CD14-positive monocyte (primary cell): ENCODE measurements at regions not wholly inside any gene's neighbourhood (a gene's known extent, or its start where the extent isn't known, plus 50 kb on each side); places are given as distances from the start of the nearest gene placed in this dataset.

Experiments
- DNase-seq, 3 donors: peaks; one replicate each; pipeline ENCODE4 v3.0.0-alpha.2; 2011 to 2022
- H2AFZ ChIP-seq: 2 replicates; pipeline ENCODE4 v1.6.0; 2012; ENCODE audit warnings: mild to moderate bottlenecking, low read depth, low read length, inconsistent platforms; ENCODE audit not compliant: insufficient read depth, poor library complexity, severe bottlenecking
- H3K27ac ChIP-seq, 2 donors: 1 replicate in 1 of 2; 2 replicates in 1 of 2; pipeline ENCODE4 v1.5.1; 2012 to 2013; ENCODE audit warnings: low read length in 2 of 2, control low read depth in 1 of 2, inconsistent platforms in 1 of 2, low read depth in 1 of 2, mild to moderate bottlenecking in 1 of 2
- H3K27me3 ChIP-seq, 2 donors: one replicate each; pipeline versions ENCODE4 v1.6.0 to v1.6.1; 2011 to 2013; ENCODE audit warnings: low read length in 2 of 2; ENCODE audit not compliant: control insufficient read depth in 2 of 2, insufficient read depth in 2 of 2
- H3K36me3 ChIP-seq, 2 donors: replicated peaks in 1 of 2; 1 replicate in 1 of 2; 2 replicates in 1 of 2; pipeline versions ENCODE4 v1.5.1 to v1.6.1; 2012 to 2013; ENCODE audit warnings: low read length in 2 of 2, control low read depth in 1 of 2, inconsistent platforms in 1 of 2, mild to moderate bottlenecking in 1 of 2; ENCODE audit not compliant: insufficient read depth in 2 of 2, control insufficient read depth in 1 of 2
- H3K4me1 ChIP-seq, 2 donors: 1 replicate in 1 of 2; 2 replicates in 1 of 2; pipeline versions ENCODE4 v1.5.1 to v1.6.1; 2012 to 2013; ENCODE audit warnings: low read length in 2 of 2, control low read depth in 1 of 2, inconsistent platforms in 1 of 2, mild to moderate bottlenecking in 1 of 2, moderate library complexity in 1 of 2; ENCODE audit not compliant: insufficient read depth in 2 of 2, control insufficient read depth in 1 of 2
- H3K4me2 ChIP-seq: replicated peaks from 2 replicates; pipeline ENCODE3; 2012; ENCODE audit warnings: low read length, moderate library complexity, mild to moderate bottlenecking; ENCODE audit not compliant: poor library complexity, severe bottlenecking; ENCODE audit errors: extremely low read depth
- H3K4me3 ChIP-seq, 3 experiments: fragments of 200-600 bp in 1 of 3; sonication (generic) in 1 of 3; replicated peaks in 1 of 3; 1 replicate in 2 of 3; 2 replicates in 1 of 3; pipeline ENCODE4 v1.5.1; 2011 to 2013; ENCODE audit warnings: low read length in 3 of 3, mild to moderate bottlenecking in 3 of 3, control low read depth in 2 of 3, low read depth in 2 of 3, inconsistent platforms in 1 of 3, moderate library complexity in 1 of 3
- H3K79me2 ChIP-seq: 2 replicates; pipeline ENCODE4 v1.6.0; 2012; ENCODE audit warnings: mild to moderate bottlenecking, control low read depth, inconsistent platforms, low read length, moderate library complexity; ENCODE audit not compliant: insufficient read depth
- H3K9ac ChIP-seq: 2 replicates; pipeline ENCODE4 v1.6.0; 2017; ENCODE audit warnings: low read length, mild to moderate bottlenecking; ENCODE audit not compliant: insufficient read depth, poor library complexity, severe bottlenecking
- H3K9me3 ChIP-seq, 2 donors: replicated peaks in 1 of 2; 1 replicate in 1 of 2; 2 replicates in 1 of 2; pipeline versions ENCODE4 v1.5.1 to v1.6.1; 2012 to 2013; ENCODE audit warnings: low read length in 2 of 2, control low read depth in 1 of 2; ENCODE audit not compliant: control insufficient read depth in 1 of 2, insufficient read depth in 1 of 2
- H4K20me1 ChIP-seq: 2 replicates; pipeline ENCODE4 v1.6.0; 2012; ENCODE audit warnings: mild to moderate bottlenecking, low read length, control low read depth, moderate library complexity; ENCODE audit not compliant: insufficient read depth
- H3K27ac Mint-ChIP-seq, 7 donors: one replicate each; pipeline ENCODE4 v1.8.0; 2020; ENCODE audit warnings: mild to moderate bottlenecking in 7 of 7, mixed read lengths in 7 of 7, moderate library complexity in 6 of 7, inconsistent platforms in 2 of 7
- H3K27me3 Mint-ChIP-seq, 3 donors: one replicate each; pipeline ENCODE4 v1.8.0; 2021 to 2022; ENCODE audit warnings: low read depth in 3 of 3, mild to moderate bottlenecking in 3 of 3, mixed read lengths in 3 of 3, moderate library complexity in 3 of 3, inconsistent platforms in 1 of 3
- H3K36me3 Mint-ChIP-seq, 2 donors: one replicate each; pipeline ENCODE4 v1.8.0; 2020; ENCODE audit warnings: mixed read lengths in 2 of 2, inconsistent platforms in 1 of 2, mild to moderate bottlenecking in 1 of 2
- H3K4me1 Mint-ChIP-seq: one replicate; pipeline ENCODE4 v1.8.0; 2020; ENCODE audit warnings: mild to moderate bottlenecking, mixed read lengths
- H3K4me3 Mint-ChIP-seq, 2 donors: one replicate each; pipeline ENCODE4 v1.8.0; 2020; ENCODE audit warnings: mild to moderate bottlenecking in 2 of 2, mixed read lengths in 2 of 2, moderate library complexity in 1 of 2
- H3K9me3 Mint-ChIP-seq, 7 donors: one replicate each; pipeline ENCODE4 v1.8.0; 2020 to 2022; ENCODE audit warnings: mixed read lengths in 7 of 7, mild to moderate bottlenecking in 6 of 7, moderate library complexity in 6 of 7, inconsistent platforms in 2 of 7
- WGBS: methylation state at CpG from one replicate; pipeline ENCODE4 v1.1.5; 2013; ENCODE audit warnings: missing lambda C conversion rate; ENCODE audit not compliant: insufficient coverage; 5-methylcytosine and 5-hydroxymethylcytosine counted together
- intact Hi-C, 2 donors: fragments of 100-400 bp; cut with micrococcal nuclease; formaldehyde crosslinking; loops; one replicate each; pipeline versions ENCODE4 v1.15.0 to v1.15.1; 2023
- TF ChIP-seq, protein P1 (sequence below): fragments of 200-600 bp; IDR thresholded peaks from one replicate; pipeline ENCODE4 v1.8.0; 2022; ENCODE audit warnings: antibody characterized with exemption, mild to moderate bottlenecking

DNA sequence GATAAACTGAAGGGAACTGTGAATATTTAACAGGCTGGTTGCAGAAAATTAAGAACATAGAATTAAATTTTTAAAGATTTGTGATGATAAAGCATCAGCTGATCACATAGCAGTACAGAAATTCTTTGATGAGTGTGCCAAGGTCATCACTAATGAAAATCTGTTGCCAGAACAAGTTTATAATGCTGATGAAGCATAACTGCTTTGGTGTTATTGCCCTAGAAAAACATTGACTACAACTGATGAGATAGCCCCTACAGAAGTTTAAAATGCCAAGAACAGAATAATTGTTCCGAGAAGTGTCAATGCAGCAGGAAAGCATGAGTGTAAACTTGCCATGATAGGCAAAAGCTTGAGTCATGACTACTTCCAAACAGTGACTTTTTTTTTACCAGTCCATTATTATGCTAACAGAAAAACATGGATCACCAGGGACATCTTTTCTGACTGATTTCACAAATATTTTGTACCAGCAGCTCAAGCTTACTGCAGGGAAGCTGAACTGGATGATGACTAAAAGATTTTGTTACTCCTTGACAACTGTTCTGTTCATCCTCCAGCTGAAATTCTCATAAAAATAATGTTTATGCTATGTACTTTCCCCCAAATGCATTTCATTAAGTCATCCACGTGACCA lies 1136.6 kb downstream of the FAT4 start:
- H3K4me2 ChIP-seq = no peak overlapping the region
- H3K36me3 ChIP-seq = no peaks in the 10 kb centered on the region
- Mint-ChIP-seq H3K4me3 (no peak overlapping the region), H3K9me3 (peaks cover 0 to 4% (median 0%) of the 10 kb centered on the region in 7 donors), H3K4me1 (no peaks in the 10 kb centered on the region), H3K27ac (no peak overlapping the region), H3K36me3 (no peaks in the 10 kb centered on the region), H3K27me3 (peaks cover 0 to 2% (median 0%) of the 10 kb centered on the region in 3 donors)
- H2AFZ ChIP-seq = no peak overlapping the region
- WGBS = 100% methylated on average over 1 of the region's 2 CpGs
- H3K27me3 ChIP-seq = no peaks in the 10 kb centered on the region
- DNase-seq = no peak
- H3K4me3 ChIP-seq = no peak overlapping the region
- no peaks in the 10 kb centered on the region for H3K79me2 ChIP-seq
- intact Hi-C loops = no loop called here
- H3K27ac ChIP-seq = no peak overlapping the region
- TF ChIP-seq, protein P1, sequence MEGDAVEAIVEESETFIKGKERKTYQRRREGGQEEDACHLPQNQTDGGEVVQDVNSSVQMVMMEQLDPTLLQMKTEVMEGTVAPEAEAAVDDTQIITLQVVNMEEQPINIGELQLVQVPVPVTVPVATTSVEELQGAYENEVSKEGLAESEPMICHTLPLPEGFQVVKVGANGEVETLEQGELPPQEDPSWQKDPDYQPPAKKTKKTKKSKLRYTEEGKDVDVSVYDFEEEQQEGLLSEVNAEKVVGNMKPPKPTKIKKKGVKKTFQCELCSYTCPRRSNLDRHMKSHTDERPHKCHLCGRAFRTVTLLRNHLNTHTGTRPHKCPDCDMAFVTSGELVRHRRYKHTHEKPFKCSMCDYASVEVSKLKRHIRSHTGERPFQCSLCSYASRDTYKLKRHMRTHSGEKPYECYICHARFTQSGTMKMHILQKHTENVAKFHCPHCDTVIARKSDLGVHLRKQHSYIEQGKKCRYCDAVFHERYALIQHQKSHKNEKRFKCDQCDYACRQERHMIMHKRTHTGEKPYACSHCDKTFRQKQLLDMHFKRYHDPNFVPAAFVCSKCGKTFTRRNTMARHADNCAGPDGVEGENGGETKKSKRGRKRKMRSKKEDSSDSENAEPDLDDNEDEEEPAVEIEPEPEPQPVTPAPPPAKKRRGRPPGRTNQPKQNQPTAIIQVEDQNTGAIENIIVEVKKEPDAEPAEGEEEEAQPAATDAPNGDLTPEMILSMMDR = no peak
- no peaks in the 10 kb centered on the region for H3K4me1 ChIP-seq
- H4K20me1 ChIP-seq = no peaks in the 10 kb centered on the region
- no peak overlapping the region for H3K9ac ChIP-seq
- no peaks in the 10 kb centered on the region for H3K9me3 ChIP-seq

DNA sequence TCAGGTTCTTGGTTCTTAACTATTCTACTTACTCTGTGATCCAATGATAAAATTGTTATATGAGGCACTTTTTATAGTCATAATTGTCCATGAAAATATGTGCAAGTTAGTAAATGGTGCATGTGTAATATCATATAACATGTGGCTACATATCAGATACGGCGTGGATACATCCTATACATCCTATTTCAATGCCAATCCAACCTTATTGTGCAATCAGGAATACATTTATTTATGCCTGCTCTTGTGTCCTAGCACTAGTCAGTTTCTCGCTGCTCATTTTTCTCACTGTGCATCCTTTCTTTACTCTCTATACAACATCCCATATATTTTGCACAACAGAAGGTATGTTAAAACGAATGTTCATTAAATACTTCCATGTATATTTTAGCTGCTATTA lies 1141.1 kb downstream of the FAT4 start:
- Mint-ChIP-seq H3K4me3 (no peak overlapping the region), H3K9me3 (peaks cover 0 to 4% (median 0%) of the 10 kb centered on the region in 7 donors), H3K27ac (no peak overlapping the region), H3K27me3 (peaks cover 0 to 2% (median 0%) of the 10 kb centered on the region in 3 donors), H3K4me1 (no peaks in the 10 kb centered on the region), H3K36me3 (no peaks in the 10 kb centered on the region)
- H3K36me3 ChIP-seq = no peaks in the 10 kb centered on the region
- H3K9ac ChIP-seq = no peak overlapping the region
- H3K4me2 ChIP-seq = no peak overlapping the region
- intact Hi-C loops = no loop called here
- no peaks in the 10 kb centered on the region for H3K27me3 ChIP-seq
- H3K4me1 ChIP-seq = no peaks in the 10 kb centered on the region
- 100% methylated on average over 2 of the region's 4 CpGs for WGBS
- no peaks in the 10 kb centered on the region for H3K79me2 ChIP-seq
- TF ChIP-seq, protein P1 = no peak
- no peak overlapping the region for H3K27ac ChIP-seq
- no peak for DNase-seq
- H3K4me3 ChIP-seq = no peak overlapping the region
- no peaks in the 10 kb centered on the region for H4K20me1 ChIP-seq
- no peaks in the 10 kb centered on the region for H3K9me3 ChIP-seq
- H2AFZ ChIP-seq = no peak overlapping the region
